ENCODE measurements at regions not wholly inside any gene's neighbourhood (a gene's known extent, or its start where the extent isn't known, plus 50 kb on each side); places are given as distances from the start of the nearest gene placed in this dataset.

GRCh38 chr1:238111516-238111915, 220.8 kb upstream of the ZP4 start:
- Histone ChIP-seq H3K9ac (ENCODE audit: insufficient read depth in 1 of 2, low read depth in 2 of 2, low read length in 2 of 2) (no peak overlapping the region), H3K4me1 (replicated peaks in 1 of 2; ENCODE audit: control insufficient read depth in 2 of 2, insufficient read depth in 2 of 2, low read length in 2 of 2) (no peaks in the 10 kb centered on the region), H2AFZ (ENCODE audit: low read depth, low read length) (no peak overlapping the region), H3K4me2 (ENCODE audit: insufficient read depth, low read length) (no peak overlapping the region), H3K9me1 (ENCODE audit: control insufficient read depth, insufficient read depth, low read length) (no peaks in the 10 kb centered on the region), H3K27me3 (ENCODE audit: control insufficient read depth in 2 of 2, insufficient read depth in 2 of 2, low read length in 2 of 2) (no peaks in the 10 kb centered on the region), H3K79me2 (ENCODE audit: control insufficient read depth, insufficient read depth, low read length) (no peaks in the 10 kb centered on the region), H4K20me1 (replicated peaks; ENCODE audit: control insufficient read depth, insufficient read depth, low read length) (no peaks in the 10 kb centered on the region), H3K36me3 (ENCODE audit: control insufficient read depth, insufficient read depth, low read length) (no peaks in the 10 kb centered on the region), H3K27ac (ENCODE audit: extremely low read depth, low read depth, low read length) (no peak overlapping the region), H3K9me3 (replicated peaks; ENCODE audit: control insufficient read depth, insufficient read depth, low read depth, low read length) (no peaks in the 10 kb centered on the region), H3K4me3 (no peak overlapping the region)
- FAIRE-seq (no peak), DNase-seq (ENCODE audit: extremely low read depth in 1 of 4, low spot score in 3 of 4) (no peak), ATAC-seq (no peak)
- BruUV-seq (replicated peaks): no TSS peak
- 0% methylated on average over 2 of the region's 2 CpGs for WGBS (ENCODE audit: insufficient coverage, low coverage, missing lambda C conversion rate)
- intact Hi-C loops (cut with micrococcal nuclease) (no loop called here), in situ Hi-C loops (cut with MboI) (no loop called here)
- CTCF ChIA-PET (ENCODE audit: low intra/inter-chr PET ratio): no interaction called here
- POLR2A ChIA-PET: interaction anchor here (0.8 kb wide), 1 partner anchor 1600 kb away, joined by 3 read pairs; no protein-coding TSS in a partner anchor
- TF ChIP-seq DACH1 (IDR thresholded peaks at IDR 0.05; ENCODE audit: partially characterized antibody) (no peak), TAL1 (IDR thresholded peaks at IDR 0.05) (no peak), TFE3 (CRISPR knock-in tag; IDR thresholded peaks at IDR 0.05) (no peak), ZBTB9 (CRISPR knock-in tag; IDR thresholded peaks at IDR 0.05) (no peak), KHSRP (IDR thresholded peaks at IDR 0.05) (no peak), ZNF24 (IDR thresholded peaks at IDR 0.05) (no peak), CBX8 (IDR thresholded peaks at IDR 0.05; ENCODE audit: borderline replicate concordance, extremely low read depth, low read depth, low read length, poor library complexity, severe bottlenecking) (no peak)

Data from K562 (cell line).